Osteoblast (primary cell): ENCODE measurements at regions not wholly inside any gene's neighbourhood (a gene's known extent, or its start where the extent isn't known, plus 50 kb on each side); places are given as distances from the start of the nearest gene placed in this dataset.

Experiments
- DNase-seq: peaks from one replicate; pipeline ENCODE4 v3.0.0; 2011; ENCODE audit warnings: low spot score, mixed read lengths; ENCODE audit not compliant: insufficient read length; ENCODE audit errors: missing footprints
- H2AFZ ChIP-seq: 2 replicates; pipeline ENCODE4 v1.6.0; 2011; ENCODE audit warnings: mild to moderate bottlenecking, low read length
- H3K27ac ChIP-seq: 2 replicates; pipeline ENCODE4 v1.5.1; 2011; ENCODE audit warnings: mild to moderate bottlenecking, low read depth, low read length, moderate library complexity
- H3K27me3 ChIP-seq: 2 replicates; pipeline ENCODE4 v1.6.0; 2012; ENCODE audit warnings: mild to moderate bottlenecking, control low read depth, inconsistent platforms, low read length, moderate library complexity; ENCODE audit not compliant: insufficient read depth
- H3K36me3 ChIP-seq: 2 replicates; pipeline ENCODE4 v1.5.1; 2011; ENCODE audit warnings: mild to moderate bottlenecking, low read length, control low read depth, moderate library complexity; ENCODE audit not compliant: insufficient read depth
- H3K4me1 ChIP-seq: 2 replicates; pipeline ENCODE4 v1.5.1; 2011; ENCODE audit warnings: mild to moderate bottlenecking, low read length, control low read depth, moderate library complexity; ENCODE audit not compliant: insufficient read depth
- H3K4me2 ChIP-seq: 2 replicates; pipeline ENCODE4 v1.6.0; 2011; ENCODE audit warnings: mild to moderate bottlenecking, low read length; ENCODE audit not compliant: insufficient read depth
- H3K4me3 ChIP-seq: fragments of 200-600 bp; sonication (generic); 3 replicates; pipeline ENCODE4 v1.5.1; 2012; ENCODE audit warnings: mild to moderate bottlenecking, low read length, inconsistent platforms; ENCODE audit not compliant: insufficient read depth
- H3K79me2 ChIP-seq: 2 replicates; pipeline ENCODE4 v1.6.0; 2012; ENCODE audit warnings: mild to moderate bottlenecking, low read length, control low read depth, inconsistent platforms; ENCODE audit not compliant: insufficient read depth
- H3K9me3 ChIP-seq: 2 replicates; pipeline ENCODE4 v1.5.1; 2011; ENCODE audit warnings: low read depth, low read length, control low read depth
- H4K20me1 ChIP-seq: 2 replicates; pipeline ENCODE4 v1.6.0; 2012; ENCODE audit warnings: mild to moderate bottlenecking, low read length, control low read depth; ENCODE audit not compliant: insufficient read depth
- CTCF ChIP-seq: IDR thresholded peaks from 2 replicates; pipeline ENCODE4 v1.5.1; 2011; ENCODE audit warnings: mild to moderate bottlenecking, low read depth, low read length, moderate library complexity; ENCODE audit errors: extremely low read depth

GRCh38 chrX:137667776-137668175 is 101.8 kb downstream of the ZIC3 start:
- Histone ChIP-seq H3K79me2 (no peaks in the 10 kb centered on the region), H3K27ac (no peak overlapping the region), H3K4me3 (no peak overlapping the region), H3K27me3 (no peaks in the 10 kb centered on the region), H3K4me1 (no peaks in the 10 kb centered on the region), H4K20me1 (no peaks in the 10 kb centered on the region), H3K36me3 (no peaks in the 10 kb centered on the region), H2AFZ (no peak overlapping the region), H3K9me3 (no peaks in the 10 kb centered on the region), H3K4me2 (no peak overlapping the region)
- no peak for DNase-seq
- TF ChIP-seq CTCF, result no peak

DNA sequence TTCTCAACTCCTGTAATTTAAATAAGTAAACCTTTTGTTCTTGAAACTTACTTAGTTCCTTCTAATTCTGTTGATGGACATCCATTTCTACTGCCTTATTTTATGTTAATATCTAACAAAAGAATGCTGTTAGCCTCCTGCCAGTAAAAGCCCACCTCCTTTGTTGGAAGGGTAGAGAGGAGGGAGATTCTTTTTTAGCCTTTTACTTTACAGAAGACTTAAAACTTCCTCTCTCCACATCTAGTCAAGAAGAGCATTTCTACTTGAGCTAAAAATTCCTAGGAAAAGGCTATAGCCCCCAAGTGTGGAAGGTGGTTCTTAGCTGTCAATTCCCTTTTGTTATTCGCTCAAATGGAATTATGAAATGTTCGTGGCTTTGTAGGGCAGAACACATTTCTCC is 118.7 kb downstream of the ZIC3 start:
- no peak for TF ChIP-seq CTCF
- H3K27ac ChIP-seq, result no peak overlapping the region
- no peak overlapping the region for H3K4me3 ChIP-seq
- H3K4me2 ChIP-seq, result no peak overlapping the region
- no peaks in the 10 kb centered on the region for H3K36me3 ChIP-seq
- DNase-seq, result no peak
- no peaks in the 10 kb centered on the region for H3K27me3 ChIP-seq
- H4K20me1 ChIP-seq, result no peaks in the 10 kb centered on the region
- no peak overlapping the region for H2AFZ ChIP-seq
- no peaks in the 10 kb centered on the region for H3K9me3 ChIP-seq
- H3K4me1 ChIP-seq, result no peaks in the 10 kb centered on the region
- no peaks in the 10 kb centered on the region for H3K79me2 ChIP-seq

GRCh38 chrX:137695417-137695816 is 129.5 kb downstream of the ZIC3 start:
- H2AFZ ChIP-seq, result no peak overlapping the region
- no peak for DNase-seq
- no peak for TF ChIP-seq CTCF
- no peaks in the 10 kb centered on the region for H3K36me3 ChIP-seq
- H3K27ac ChIP-seq, result no peak overlapping the region
- H3K4me3 ChIP-seq, result no peak overlapping the region
- no peaks in the 10 kb centered on the region for H4K20me1 ChIP-seq
- H3K4me1 ChIP-seq, result no peaks in the 10 kb centered on the region
- H3K4me2 ChIP-seq, result no peak overlapping the region
- H3K79me2 ChIP-seq, result no peaks in the 10 kb centered on the region
- H3K27me3 ChIP-seq, result no peaks in the 10 kb centered on the region
- H3K9me3 ChIP-seq, result no peaks in the 10 kb centered on the region

DNA sequence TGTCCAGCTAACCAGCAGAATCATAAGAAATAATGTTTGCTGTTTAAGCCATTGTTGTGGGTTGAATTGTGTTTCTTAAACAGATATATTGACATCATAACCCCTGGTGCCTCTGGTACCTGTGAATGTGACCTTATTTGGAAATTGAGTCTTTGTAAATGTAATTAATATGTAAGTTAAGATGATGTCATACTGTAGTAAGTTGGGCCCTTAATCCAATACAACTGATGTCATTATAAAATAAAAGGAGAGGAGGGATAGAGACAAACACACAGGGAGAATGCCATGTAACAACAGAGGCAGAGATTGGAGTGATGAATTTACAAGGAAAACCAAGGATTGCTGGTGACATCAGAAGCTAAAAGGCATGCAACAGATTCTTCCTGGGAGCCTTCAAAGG is 141.4 kb downstream of the ZIC3 start:
- Histone ChIP-seq H3K79me2 (no peaks in the 10 kb centered on the region), H3K4me2 (no peak overlapping the region)
- no peak for DNase-seq

More for the DNA sequence above, 141.4 kb downstream of the ZIC3 start:
- no peak for TF ChIP-seq CTCF
- Histone ChIP-seq H3K27ac (no peak overlapping the region), H3K4me1 (no peaks in the 10 kb centered on the region), H3K27me3 (no peaks in the 10 kb centered on the region), H3K9me3 (no peaks in the 10 kb centered on the region), H3K4me3 (no peak overlapping the region), H3K36me3 (no peaks in the 10 kb centered on the region), H4K20me1 (no peaks in the 10 kb centered on the region), H2AFZ (no peak overlapping the region)
